Heart left ventricle (tissue), 16 donors: ENCODE measurements at regions not wholly inside any gene's neighbourhood (a gene's known extent, or its start where the extent isn't known, plus 50 kb on each side); places are given as distances from the start of the nearest gene placed in this dataset.
"Not testable (repeated sequence)": the region's sequence is repeated elsewhere in the genome, so short reads cannot be mapped to it uniquely, and the experiment has no call there.

Experiments used
- ATAC-seq, 4 donors: fragments of 200-7000 bp; cut with Tn5 transposase; one replicate each; pipeline ENCODE4 v1.9.1; 2020 to 2022; ENCODE audit warnings: moderate library complexity in 4 of 4, mild to moderate bottlenecking in 3 of 4, moderate number of reproducible peaks in 1 of 4
- DNase-seq, 5 donors: peaks; one replicate each; pipeline ENCODE4 v3.0.0-alpha.2; 2020
- H3K27ac ChIP-seq, 12 donors: fragments of 200-600 bp; sonication (generic) in 4 of 12; one replicate each; pipeline versions ENCODE4 v1.5.0 to v1.8.0; 2016 to 2022; ENCODE audit warnings: mild to moderate bottlenecking in 2 of 12
- H3K27me3 ChIP-seq, 9 donors: fragments of 200-600 bp; sonication (generic) in 2 of 9; one replicate each; pipeline versions ENCODE4 v1.5.1 to v1.8.0; 2016 to 2022; ENCODE audit warnings: mild to moderate bottlenecking in 3 of 9
- H3K36me3 ChIP-seq, 9 donors: fragments of 200-600 bp; sonication (generic) in 2 of 9; one replicate each; pipeline versions ENCODE4 v1.5.0 to v1.8.0; 2018 to 2022; ENCODE audit warnings: mild to moderate bottlenecking in 2 of 9
- H3K4me1 ChIP-seq, 12 donors: fragments of 200-600 bp; sonication (generic) in 4 of 12; one replicate each; pipeline versions ENCODE4 v1.5.0 to v1.8.0; 2016 to 2022; ENCODE audit warnings: mild to moderate bottlenecking in 3 of 12
- H3K4me3 ChIP-seq, 12 donors: fragments of 200-600 bp; sonication (generic) in 4 of 12; one replicate each; pipeline versions ENCODE4 v1.5.0 to v1.8.0; 2017 to 2022; ENCODE audit warnings: mild to moderate bottlenecking in 9 of 12, moderate library complexity in 4 of 12
- H3K9me3 ChIP-seq, 12 donors: fragments of 200-600 bp; sonication (generic) in 4 of 12; one replicate each; pipeline versions ENCODE4 v1.5.0 to v1.8.0; 2016 to 2022; ENCODE audit warnings: mild to moderate bottlenecking in 1 of 12
- CTCF ChIP-seq, 12 donors: fragments of 200-600 bp; sonication (generic) in 4 of 12; IDR thresholded peaks; one replicate each; pipeline versions ENCODE4 v1.5.0 to v1.8.0; 2018 to 2022; ENCODE audit warnings: antibody characterized with exemption in 12 of 12, mild to moderate bottlenecking in 5 of 12
- POLR2A ChIP-seq, 2 donors: fragments of 450-650 bp; IDR thresholded peaks; one replicate each; pipeline ENCODE4 v1.6.1; 2017; ENCODE audit warnings: antibody characterized with exemption in 2 of 2, mild to moderate bottlenecking in 2 of 2, moderate library complexity in 2 of 2
- whole genome bisulfite sequencing, 4 donors: extraction: QIAGEN DNeasy Blood & Tissue Kit in 2 of 4; methylation state at CpG; one replicate each; pipeline versions ENCODE4 v1.1.5 to v1.1.7; 2013 to 2018; 5-methylcytosine and 5-hydroxymethylcytosine counted together
- intact Hi-C, 10 donors: fragments of 100-400 bp; cut with DNase I; formaldehyde crosslinking; loops; one replicate each; pipeline versions ENCODE4 v1.11.1 to v1.14.2; 2022
- donor health status: ischemic (EF 13 %, LVEDD 7.1; RV severe dilation, severe dysfunction).
- donor health status: healthy with polysubstance abuse.
- donor health status: DM: no; HTN: yes; CAD: no.
- donor health status: DM: no; HTN: no; CAD: no.
- donor health status: ischemic (EF 25% LVEDD 6.9; RV normal size, moderate dysfunction).
- donor health status: ischemic (EF 25% LVEDD 5.7; RV mildly dilated, moderate dysfunction).
- donor health status: healthy.
- donor health status: DM: yes; HTN: yes; CAD: no.
- donor health status: ischemic (EF 35%, LVEDD 5.7; RV mildly dilated, moderate dysfunction).
- donor health status: nonischemic (EF 11% LVEDD 7.7; RV severe dilation, severe dysfunction).
- donor health status: DM: yes; HTN: yes; CAD: no.
- donor health status: PGD.
- donor health status: ischemic (EF 29% LVEDD 5.4; RV normal size, mild dysfunction).
- donor health status: nonischemic (EF 23%, LVEDD 6.1; RV moderate dilation, normal function).

GRCh38 chr5:44178414-44178813 lies 210.8 kb downstream of the FGF10 start:
- ATAC-seq: no peak
- H3K9me3 ChIP-seq: peaks cover 0 to 32% (median 10%) of the 10 kb centered on the region in 12 donors
- H3K4me3 ChIP-seq: no peak overlapping the region
- intact Hi-C loops: no loop called here
- H3K27me3 ChIP-seq: no peaks in the 10 kb centered on the region
- DNase-seq: no peak
- no peak overlapping the region for H3K27ac ChIP-seq
- WGBS, 4 donors: 73 to 81% (median 76%) methylated on average over 2 of the region's 2 CpGs
- TF ChIP-seq POLR2A (IDR thresholded peaks at IDR 0.05) (no peak), CTCF (IDR thresholded peaks at IDR 0.05) (no peak)
- no peaks in the 10 kb centered on the region for H3K4me1 ChIP-seq
- H3K36me3 ChIP-seq: no peaks in the 10 kb centered on the region

GRCh38 chr5:44167540-44167939 lies 221.7 kb downstream of the FGF10 start:
- Histone ChIP-seq H3K27me3 (no peaks in the 10 kb centered on the region), H3K27ac (no peak overlapping the region), H3K36me3 (no peaks in the 10 kb centered on the region), H3K9me3 (peaks cover 0 to 21% (median 2%) of the 10 kb centered on the region in 12 donors), H3K4me3 (no peak overlapping the region), H3K4me1 (no peaks in the 10 kb centered on the region)
- no peak for ATAC-seq
- intact Hi-C loops: no loop called here
- TF ChIP-seq POLR2A (IDR thresholded peaks at IDR 0.05) (no peak), CTCF (IDR thresholded peaks at IDR 0.05) (no peak)
- DNase-seq: no peak

GRCh38 chr5:44160369-44160768 lies 228.9 kb downstream of the FGF10 start:
- H3K36me3 ChIP-seq: no peaks in the 10 kb centered on the region
- DNase-seq: no peak
- no peak overlapping the region for H3K27ac ChIP-seq
- ATAC-seq: no peak
- no peaks in the 10 kb centered on the region for H3K27me3 ChIP-seq
- intact Hi-C loops: no loop called here
- H3K4me1 ChIP-seq: no peaks in the 10 kb centered on the region
- no peak overlapping the region for H3K4me3 ChIP-seq
- H3K9me3 ChIP-seq: peaks cover 0 to 38% (median 17%) of the 10 kb centered on the region in 12 donors
- no peak for TF ChIP-seq POLR2A (IDR thresholded peaks at IDR 0.05)
- no peak for TF ChIP-seq CTCF (IDR thresholded peaks at IDR 0.05)
- 72 to 79% (median 77%) methylated on average over 4 of the region's 4 CpGs for WGBS, 4 donors

- DNase-seq (no peak), ATAC-seq (no peak)
- H3K27ac ChIP-seq: no peak overlapping the region
- intact Hi-C loops: no loop called here
- no peaks in the 10 kb centered on the region for H3K27me3 ChIP-seq
- 86 to 94% (median 90%) methylated on average over 5 of the region's 5 CpGs for WGBS, 4 donors
- TF ChIP-seq POLR2A (IDR thresholded peaks at IDR 0.05) (no peak), CTCF (IDR thresholded peaks at IDR 0.05) (no peak)
- H3K4me1 ChIP-seq: no peaks in the 10 kb centered on the region
- no peak overlapping the region for H3K4me3 ChIP-seq
- no peaks in the 10 kb centered on the region for H3K36me3 ChIP-seq
- H3K9me3 ChIP-seq: peaks cover 0 to 10% (median 4%) of the 10 kb centered on the region in 12 donors
Measured at GRCh38 chr5:44150075-44150723, 239.0 kb downstream of the FGF10 start.

- H3K9me3 ChIP-seq, H3K27me3 ChIP-seq, H3K4me3 ChIP-seq, H3K27ac ChIP-seq, H3K4me1 ChIP-seq, ATAC-seq, intact Hi-C loops, H3K36me3 ChIP-seq: not testable (repeated sequence)
- 56 to 72% (median 59%) methylated on average over 3 of the region's 3 CpGs for WGBS, 4 donors
- peak; percentile 10 to 64 (median 44) for DNase-seq
Measured at GRCh38 chr5:44117947-44118346, 271.3 kb downstream of the FGF10 start.

- H3K27me3 ChIP-seq, H3K36me3 ChIP-seq, H3K4me3 ChIP-seq, intact Hi-C loops, H3K4me1 ChIP-seq, ATAC-seq, H3K27ac ChIP-seq, DNase-seq: not testable (repeated sequence)
- H3K9me3 ChIP-seq: peaks cover 0 to 28% (median 4%) of the 10 kb centered on the region in 12 donors
- WGBS, 4 donors: 50 to 78% (median 68%) methylated on average over 2 to 5 of the region's 5 CpGs
Measured at GRCh38 chr5:44108232-44108631, 281.0 kb downstream of the FGF10 start.
